ENCODE measurements at regions not wholly inside any gene's neighbourhood (a gene's known extent, or its start where the extent isn't known, plus 50 kb on each side); places are given as distances from the start of the nearest gene placed in this dataset.

DNA sequence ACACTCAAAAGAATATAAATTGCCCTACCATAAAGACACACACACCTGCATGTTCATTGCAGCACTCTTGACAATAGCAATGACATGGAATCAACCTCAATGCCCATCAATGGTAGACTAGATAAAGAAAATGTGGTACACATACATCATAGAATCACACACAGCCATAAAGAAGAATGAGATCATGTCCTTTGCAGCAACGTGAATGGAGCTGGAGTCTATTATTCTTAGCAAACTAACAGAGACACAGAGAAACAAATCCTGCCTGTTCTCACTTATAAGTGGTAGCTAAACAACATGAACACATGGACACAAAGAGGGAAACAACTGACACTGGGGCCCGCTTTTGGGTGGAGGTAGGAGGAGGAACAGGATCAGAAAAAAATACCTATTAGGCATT lies 2062.2 kb upstream of the CDH6 start:
- TF ChIP-seq, protein P1, sequence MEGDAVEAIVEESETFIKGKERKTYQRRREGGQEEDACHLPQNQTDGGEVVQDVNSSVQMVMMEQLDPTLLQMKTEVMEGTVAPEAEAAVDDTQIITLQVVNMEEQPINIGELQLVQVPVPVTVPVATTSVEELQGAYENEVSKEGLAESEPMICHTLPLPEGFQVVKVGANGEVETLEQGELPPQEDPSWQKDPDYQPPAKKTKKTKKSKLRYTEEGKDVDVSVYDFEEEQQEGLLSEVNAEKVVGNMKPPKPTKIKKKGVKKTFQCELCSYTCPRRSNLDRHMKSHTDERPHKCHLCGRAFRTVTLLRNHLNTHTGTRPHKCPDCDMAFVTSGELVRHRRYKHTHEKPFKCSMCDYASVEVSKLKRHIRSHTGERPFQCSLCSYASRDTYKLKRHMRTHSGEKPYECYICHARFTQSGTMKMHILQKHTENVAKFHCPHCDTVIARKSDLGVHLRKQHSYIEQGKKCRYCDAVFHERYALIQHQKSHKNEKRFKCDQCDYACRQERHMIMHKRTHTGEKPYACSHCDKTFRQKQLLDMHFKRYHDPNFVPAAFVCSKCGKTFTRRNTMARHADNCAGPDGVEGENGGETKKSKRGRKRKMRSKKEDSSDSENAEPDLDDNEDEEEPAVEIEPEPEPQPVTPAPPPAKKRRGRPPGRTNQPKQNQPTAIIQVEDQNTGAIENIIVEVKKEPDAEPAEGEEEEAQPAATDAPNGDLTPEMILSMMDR (IDR thresholded peaks at IDR 0.05) = no peak

DNA sequence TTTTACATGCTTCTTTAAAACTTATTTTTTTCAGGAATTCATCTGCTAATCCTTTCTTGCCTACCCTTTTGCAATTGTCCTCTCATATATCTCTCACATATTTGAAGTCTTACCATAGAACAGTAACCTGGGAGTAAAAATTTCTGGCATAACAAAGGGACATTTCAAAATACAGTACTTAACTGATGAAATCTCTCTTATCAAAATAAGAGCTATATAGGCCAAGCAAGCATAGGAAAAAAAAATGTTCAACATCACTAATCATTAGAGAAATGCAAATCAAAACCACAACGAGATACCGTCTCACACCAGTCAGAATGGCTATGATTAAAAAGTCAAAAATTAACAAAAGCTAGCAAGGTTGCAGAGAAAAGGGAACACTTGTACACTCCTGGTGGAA lies 2062.7 kb upstream of the CDH6 start:
- TF ChIP-seq, protein P1 (IDR thresholded peaks at IDR 0.05) = no peak

- TF ChIP-seq, protein P1 (IDR thresholded peaks at IDR 0.05) = no peak
Measured at GRCh38 chr5:29122306-29122705, 2071.2 kb upstream of the CDH6 start.

GRCh38 chr5:29114331-29114768 lies 2076.0 kb upstream of the CDH9 start:
- TF ChIP-seq, protein P1 (IDR thresholded peaks at IDR 0.05) = no peak

DNA sequence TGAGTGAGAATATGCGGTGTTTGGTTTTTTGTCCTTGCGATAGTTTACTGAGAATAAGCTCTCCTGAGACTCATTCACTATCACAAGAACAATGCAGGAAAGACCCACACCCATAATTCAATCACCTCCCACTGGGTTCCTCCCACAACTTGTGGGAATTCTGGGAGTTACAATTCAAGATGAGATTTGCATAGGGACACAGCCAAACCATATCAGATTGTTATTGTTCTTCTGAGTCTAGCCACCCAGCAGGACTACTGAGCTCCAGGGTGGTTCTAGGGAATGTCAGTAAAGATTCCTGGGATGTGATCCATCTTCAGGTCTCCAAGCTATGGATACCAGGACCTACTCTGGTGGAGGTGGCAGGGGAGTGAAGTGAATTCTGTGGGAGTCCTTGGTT lies 2075.1 kb upstream of the CDH9 start:
- TF ChIP-seq, protein P1 (IDR thresholded peaks at IDR 0.05) = no peak

GRCh38 chr5:29099585-29099984 lies 2061.2 kb upstream of the CDH9 start:
- TF ChIP-seq, protein P1 (IDR thresholded peaks at IDR 0.05) = no peak

- TF ChIP-seq, protein P1 (IDR thresholded peaks at IDR 0.05) = no peak
Measured at GRCh38 chr5:29089591-29090130, 2051.3 kb upstream of the CDH9 start.

GRCh38 chr5:29085142-29085541 lies 2046.8 kb upstream of the CDH9 start:
- TF ChIP-seq, protein P1 (IDR thresholded peaks at IDR 0.05) = no peak
